ENCODE measurements at regions not wholly inside any gene's neighbourhood (a gene's known extent, or its start where the extent isn't known, plus 50 kb on each side); places are given as distances from the start of the nearest gene placed in this dataset.

- FAIRE-seq (no peak), ATAC-seq (no peak), DNase-seq (ENCODE audit: low read depth in 1 of 2, low spot score in 1 of 2) (no peak)
- POLR2A ChIA-PET = no interaction called here
- H3K9me3 ChIP-seq = no peaks in the 10 kb centered on the region
- CTCF ChIA-PET = no interaction called here
- H3K4me1 ChIP-seq = no peaks in the 10 kb centered on the region
- no peak overlapping the region for H3K4me3 ChIP-seq
- 0% methylated on average over 1 of the region's 1 CpG for WGBS (ENCODE audit: missing lambda C conversion rate)
- TF ChIP-seq NFE2L2 (conservative IDR thresholded peaks at IDR 0.05; ENCODE audit: low read length) (no peak), FOXS1 (CRISPR knock-in tag; IDR thresholded peaks at IDR 0.05) (no peak), PHF8 (IDR thresholded peaks at IDR 0.05; ENCODE audit: borderline replicate concordance, low read depth) (no peak), JUNB (IDR thresholded peaks at IDR 0.05) (no peak), ELK1 (IDR thresholded peaks at IDR 0.05; ENCODE audit: low read depth, low read length) (no peak), POLR2AphosphoS2 (conservative IDR thresholded peaks at IDR 0.05; ENCODE audit: low read length) (no peak), CHD2 (IDR thresholded peaks at IDR 0.05; ENCODE audit: low read length, partially characterized antibody) (no peak), KDM1A (IDR thresholded peaks at IDR 0.05; ENCODE audit: low read depth) (no peak), PBX3 (IDR thresholded peaks at IDR 0.05) (no peak), HMGXB4 (CRISPR knock-in tag; IDR thresholded peaks at IDR 0.05; ENCODE audit: borderline replicate concordance) (no peak)
- no peak overlapping the region for H3K4me2 ChIP-seq
- H3K27ac ChIP-seq = no peak overlapping the region
Observed at GRCh38 chr9:99354104-99354503, 132.0 kb downstream of the SEC61B start.

- Histone ChIP-seq H3K27ac (no peak overlapping the region), H3K4me3 (no peak overlapping the region), H3K9me3 (no peaks in the 10 kb centered on the region), H3K4me1 (no peaks in the 10 kb centered on the region), H3K4me2 (no peak overlapping the region)
- ChIA-PET CTCF (interaction anchor here (0.7 to 1.2 kb wide), 2 partner anchors 17 to 1196 kb away, joined by 3 read pairs; no protein-coding TSS in a partner anchor), POLR2A (no interaction called here)
- WGBS (ENCODE audit: missing lambda C conversion rate) = 44% methylated on average over 5 of the region's 5 CpGs
- FAIRE-seq (no peak), ATAC-seq (no peak), DNase-seq (ENCODE audit: low read depth in 1 of 2, low spot score in 1 of 2) (no peak)
- TF ChIP-seq EHF (CRISPR knock-in tag; IDR thresholded peaks at IDR 0.05) (no peak), MAX (IDR thresholded peaks at IDR 0.05) (no peak), ATOH8 (CRISPR knock-in tag; IDR thresholded peaks at IDR 0.05; ENCODE audit: low read depth) (no peak), ZSCAN20 (CRISPR knock-in tag; IDR thresholded peaks at IDR 0.05) (no peak), CEBPB (IDR thresholded peaks at IDR 0.05) (no peak), TP53 (CRISPR knock-in tag; IDR thresholded peaks at IDR 0.05) (no peak), HEYL (CRISPR knock-in tag; IDR thresholded peaks at IDR 0.05) (no peak), REST (IDR thresholded peaks at IDR 0.05) (no peak), HOXB13 (CRISPR knock-in tag; IDR thresholded peaks at IDR 0.05; ENCODE audit: low read depth) (no peak), CBX2 (IDR thresholded peaks at IDR 0.05; ENCODE audit: borderline replicate concordance, low read depth) (no peak), FOSL2 (IDR thresholded peaks at IDR 0.05) (no peak), FOSL2 (CRISPR knock-in tag; IDR thresholded peaks at IDR 0.05) (no peak), RARB (CRISPR knock-in tag; IDR thresholded peaks at IDR 0.05) (no peak), PBX3 (IDR thresholded peaks at IDR 0.05) (no peak), HOXB5 (CRISPR knock-in tag; IDR thresholded peaks at IDR 0.05) (no peak), HDAC2 (IDR thresholded peaks at IDR 0.05) (no peak), ZC3H11A (IDR thresholded peaks at IDR 0.05) (no peak), CHD2 (IDR thresholded peaks at IDR 0.05; ENCODE audit: low read length, partially characterized antibody) (no peak), SMC3 (IDR thresholded peaks at IDR 0.05) (no peak)
Observed at GRCh38 chr9:99356512-99356971, 134.5 kb downstream of the SEC61B start.
